Calu3 (cell line): ENCODE measurements at regions not wholly inside any gene's neighbourhood (a gene's known extent, or its start where the extent isn't known, plus 50 kb on each side); places are given as distances from the start of the nearest gene placed in this dataset.

Experiments used
- BruUV-seq: library from RNA; stranded (reverse); fragments of 400-500 nt; replicated peaks from 2 replicates; lab custom pipeline; 2021; lab: Mats Ljungman, UMichigan
- CTCF ChIA-PET: fragments of 300-600 bp; sonication (Branson Sonifier 250); formaldehyde crosslinking; loops from one replicate; lab custom pipeline; 2022; ENCODE audit warnings: antibody characterized with exemption; lab: Charles Lee
- DNase-seq: peaks from one replicate; pipeline ENCODE4 v3.0.0; 2022
- H3K27ac Mint-ChIP-seq: one replicate; pipeline ENCODE4 v1.8.0; 2022; ENCODE audit warnings: mixed read lengths; ENCODE audit not compliant: unreplicated experiment
- H3K27me3 Mint-ChIP-seq: one replicate; pipeline ENCODE4 v1.8.0; 2022; ENCODE audit warnings: mixed read lengths; ENCODE audit not compliant: unreplicated experiment
- H3K36me3 Mint-ChIP-seq: one replicate; pipeline ENCODE4 v1.8.0; 2022; ENCODE audit warnings: mild to moderate bottlenecking, moderate library complexity, mixed read lengths; ENCODE audit not compliant: insufficient read depth, unreplicated experiment
- H3K4me1 Mint-ChIP-seq: one replicate; pipeline ENCODE4 v1.8.0; 2022; ENCODE audit warnings: mild to moderate bottlenecking, low read depth, mixed read lengths; ENCODE audit not compliant: unreplicated experiment
- H3K4me3 Mint-ChIP-seq: one replicate; pipeline ENCODE4 v1.8.0; 2022; ENCODE audit warnings: mild to moderate bottlenecking, low read depth, moderate library complexity, mixed read lengths; ENCODE audit not compliant: unreplicated experiment
- H3K9me3 Mint-ChIP-seq: one replicate; pipeline ENCODE4 v1.8.0; 2022; ENCODE audit warnings: low read depth, mixed read lengths; ENCODE audit not compliant: unreplicated experiment
- CTCF ChIP-seq: fragments of 200-600 bp; IDR thresholded peaks from one replicate; pipeline ENCODE4 v1.8.0; 2022; ENCODE audit warnings: antibody characterized with exemption; ENCODE audit not compliant: unreplicated experiment
- intact Hi-C: fragments of 100-400 bp; cut with micrococcal nuclease; formaldehyde crosslinking; loops from one replicate; pipeline ENCODE4 v1.10.0; 2022; ENCODE audit not compliant: unreplicated experiment

- H3K9me3 Mint-ChIP-seq, result no peaks in the 10 kb centered on the region
- H3K27ac Mint-ChIP-seq, result no peak overlapping the region
- DNase-seq, result no peak
- H3K27me3 Mint-ChIP-seq, result no peaks in the 10 kb centered on the region
- no peaks in the 10 kb centered on the region for H3K36me3 Mint-ChIP-seq
- BruUV-seq, result no TSS peak
- intact Hi-C loops, result no loop called here
- H3K4me1 Mint-ChIP-seq, result no peaks in the 10 kb centered on the region
- H3K4me3 Mint-ChIP-seq, result no peak overlapping the region
- CTCF ChIA-PET, result no interaction called here
- no peak for TF ChIP-seq CTCF
These were observed 396.3 kb downstream of the CBLN2 start for GRCh38 chr18:72147830-72148229.

- Mint-ChIP-seq H3K36me3 (no peaks in the 10 kb centered on the region), H3K27ac (no peak overlapping the region), H3K27me3 (no peaks in the 10 kb centered on the region), H3K4me3 (no peak overlapping the region), H3K9me3 (peaks cover 6% of the 10 kb centered on the region), H3K4me1 (no peaks in the 10 kb centered on the region)
- TF ChIP-seq CTCF, result no peak
- CTCF ChIA-PET, result no interaction called here
- intact Hi-C loops, result no loop called here
- no peak for DNase-seq
- BruUV-seq, result no TSS peak
These were observed 404.1 kb downstream of the CBLN2 start for GRCh38 chr18:72140007-72140406.

- CTCF ChIA-PET, result no interaction called here
- Mint-ChIP-seq H3K27me3 (no peaks in the 10 kb centered on the region), H3K4me3 (no peak overlapping the region), H3K9me3 (peaks cover 2% of the 10 kb centered on the region), H3K27ac (no peak overlapping the region), H3K36me3 (no peaks in the 10 kb centered on the region), H3K4me1 (no peaks in the 10 kb centered on the region)
- DNase-seq, result no peak
- intact Hi-C loops, result no loop called here
- no TSS peak for BruUV-seq
- TF ChIP-seq CTCF, result no peak
These were observed 415.5 kb downstream of the CBLN2 start for GRCh38 chr18:72128649-72129048.

- Mint-ChIP-seq H3K36me3 (no peaks in the 10 kb centered on the region), H3K4me3 (no peak overlapping the region), H3K9me3 (peaks cover 7% of the 10 kb centered on the region), H3K27me3 (no peaks in the 10 kb centered on the region), H3K27ac (no peak overlapping the region), H3K4me1 (no peaks in the 10 kb centered on the region)
- no TSS peak for BruUV-seq
- CTCF ChIA-PET, result no interaction called here
- no peak for DNase-seq
- intact Hi-C loops, result no loop called here
- TF ChIP-seq CTCF, result no peak
These were observed 422.0 kb downstream of the CBLN2 start for GRCh38 chr18:72122103-72122502.

GRCh38 chr18:72119082-72119481 lies 425.1 kb downstream of the CBLN2 start:
- Mint-ChIP-seq H3K9me3 (peaks cover 10% of the 10 kb centered on the region), H3K27me3 (no peaks in the 10 kb centered on the region), H3K36me3 (no peaks in the 10 kb centered on the region), H3K4me1 (peaks cover 13% of the 10 kb centered on the region), H3K4me3 (no peak overlapping the region), H3K27ac (no peak overlapping the region)
- CTCF ChIA-PET, result no interaction called here
- BruUV-seq, result no TSS peak
- intact Hi-C loops, result no loop called here
- DNase-seq, result no peak
- no peak for TF ChIP-seq CTCF
